ENCODE measurements at regions not wholly inside any gene's neighbourhood (a gene's known extent, or its start where the extent isn't known, plus 50 kb on each side); places are given as distances from the start of the nearest gene placed in this dataset.

- DNase-seq (ENCODE audit: low spot score), result peak; percentile 70
Measured at GRCh38 chr20:61166324-61166723, 85.7 kb upstream of the CDH4 start.

DNA sequence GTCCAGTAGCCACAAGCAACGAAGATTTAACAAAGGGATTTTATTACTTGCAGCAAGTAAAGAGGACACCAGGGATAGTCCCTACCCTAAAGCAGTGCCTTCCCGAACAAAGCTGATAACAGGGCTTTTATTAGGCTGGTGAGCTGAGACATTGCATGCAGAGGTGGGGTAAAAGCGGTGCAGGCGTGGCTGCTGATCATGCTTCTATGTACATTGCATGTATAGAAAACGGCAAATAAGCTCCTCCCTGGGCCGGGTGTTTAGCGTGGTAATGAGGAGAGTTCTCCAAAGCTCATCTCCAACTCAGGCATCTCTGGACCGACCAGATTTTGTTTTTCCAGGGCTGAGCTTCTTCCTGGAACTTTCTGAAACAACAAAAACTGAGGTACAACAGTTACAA is 83.5 kb upstream of the CDH4 start:
- no peak for DNase-seq (ENCODE audit: low spot score)

DNA sequence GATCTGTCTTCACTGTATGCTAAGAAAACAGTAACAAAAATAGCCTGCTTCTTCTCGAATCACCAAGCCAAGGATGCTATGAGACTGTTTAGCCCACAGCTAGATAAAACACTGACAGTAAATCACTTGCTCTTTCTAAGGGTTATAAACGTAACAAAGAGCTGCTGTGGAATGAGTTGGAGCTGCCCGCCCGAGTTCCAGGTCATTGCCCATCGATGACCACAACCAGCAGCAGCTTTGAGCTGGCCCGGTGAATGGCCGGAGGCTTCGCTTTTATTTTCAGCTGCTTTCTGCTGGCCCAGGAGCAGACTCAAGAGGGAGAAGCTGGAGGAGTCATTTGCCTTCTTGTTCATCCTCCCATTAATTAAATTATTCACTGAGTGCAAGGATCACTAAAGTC is 82.2 kb upstream of the CDH4 start:
- DNase-seq (ENCODE audit: low spot score), result no peak

DNA sequence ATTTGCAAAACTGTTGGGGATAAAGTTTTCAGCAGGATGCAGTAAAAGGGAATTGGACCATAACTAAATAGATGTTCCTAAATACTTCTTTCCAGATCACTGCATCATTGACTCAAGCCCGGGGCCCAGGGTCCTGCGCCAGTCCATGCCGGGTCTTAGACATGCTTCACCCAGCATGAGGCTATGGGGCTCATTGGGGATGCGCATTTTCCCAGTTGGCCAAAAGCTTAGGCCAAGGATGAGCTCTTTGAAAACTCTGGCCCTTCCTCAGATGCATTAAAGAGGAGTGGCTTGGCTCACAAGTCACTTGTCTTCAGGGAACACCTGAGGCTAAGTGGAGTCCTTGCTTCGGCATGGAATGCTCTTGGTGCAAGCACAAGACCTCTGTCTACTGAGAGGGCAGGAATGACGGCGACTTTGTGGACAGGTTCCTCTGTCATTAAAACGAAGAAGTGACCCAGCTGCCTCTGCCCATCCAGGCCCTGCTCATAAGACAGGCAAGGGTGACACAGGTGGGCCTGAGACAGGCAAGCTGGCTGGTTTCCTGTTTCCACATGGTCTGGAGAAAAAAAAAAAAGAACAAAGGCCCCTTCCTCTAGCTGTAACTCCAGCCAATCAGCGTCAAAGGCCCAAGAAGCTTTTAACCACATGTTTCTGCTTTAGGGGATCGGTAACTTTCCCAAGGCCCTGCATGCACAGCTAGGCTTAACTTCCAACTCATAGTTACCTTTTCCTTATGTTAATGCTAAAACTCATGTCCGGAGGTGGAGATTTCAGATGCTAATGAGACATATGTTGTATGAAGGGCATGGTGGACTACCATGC is 81.4 kb upstream of the CDH4 start:
- no peak for DNase-seq (ENCODE audit: low spot score)

GRCh38 chr20:61173267-61173666 is 78.8 kb upstream of the CDH4 start:
- no peak for DNase-seq (ENCODE audit: low spot score)

DNA sequence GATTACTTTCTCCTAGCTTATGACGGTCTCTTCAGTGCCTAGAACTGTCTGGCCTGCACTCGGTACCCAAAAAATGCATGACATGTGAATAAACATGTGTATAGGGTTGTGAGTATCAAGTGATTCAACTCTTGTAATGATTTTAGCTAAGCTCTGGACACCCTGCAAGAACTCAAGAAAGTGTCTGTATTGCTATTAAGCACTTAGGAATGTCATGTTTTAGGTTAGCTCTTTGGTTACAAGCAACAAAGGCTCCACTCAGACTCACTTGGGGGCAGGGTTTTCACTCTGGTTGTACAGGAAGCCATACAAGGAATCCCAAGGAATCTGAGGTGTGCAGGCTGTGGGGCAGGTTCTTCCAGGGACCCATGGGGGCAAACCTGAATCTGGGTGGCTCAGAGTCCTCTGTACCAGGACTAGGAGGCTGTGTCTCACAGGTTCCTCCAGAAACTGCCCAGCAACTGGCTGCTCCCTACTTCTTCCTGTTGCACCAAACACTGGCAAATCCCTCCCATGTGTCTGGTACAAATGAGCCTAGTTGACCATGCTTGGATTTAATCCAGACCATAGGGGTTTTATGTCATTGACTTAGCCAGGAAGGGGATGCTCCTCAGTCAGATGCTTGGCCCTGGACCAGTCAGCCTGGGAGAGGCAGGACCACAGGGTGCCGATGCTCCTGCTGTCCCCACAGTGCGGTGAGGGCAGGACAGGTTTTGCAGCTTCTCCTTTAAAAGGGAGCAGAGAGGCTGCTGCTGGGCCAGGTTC is 77.9 kb upstream of the CDH4 start:
- no peak for DNase-seq (ENCODE audit: low spot score)

DNA sequence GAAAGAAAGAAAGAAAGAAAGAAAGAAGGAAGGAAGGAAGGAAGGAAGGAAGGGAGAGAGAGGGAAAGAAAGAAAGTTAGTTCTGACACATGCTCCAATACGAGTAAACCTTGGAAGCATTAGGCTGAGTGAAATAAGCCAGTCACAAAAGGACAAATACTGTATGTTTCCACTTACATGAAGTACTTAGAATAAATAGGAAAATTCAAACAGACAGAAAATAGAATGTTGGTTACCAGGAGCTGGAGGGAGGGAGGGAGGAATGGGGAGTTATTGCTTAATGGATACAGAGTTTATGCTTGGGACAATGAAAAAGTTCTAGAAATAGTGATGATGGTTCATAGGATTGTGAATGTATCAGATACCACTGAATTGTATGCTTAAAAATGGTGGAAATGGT is 75.2 kb upstream of the CDH4 start:
- DNase-seq (ENCODE audit: low spot score), result no peak

DNA sequence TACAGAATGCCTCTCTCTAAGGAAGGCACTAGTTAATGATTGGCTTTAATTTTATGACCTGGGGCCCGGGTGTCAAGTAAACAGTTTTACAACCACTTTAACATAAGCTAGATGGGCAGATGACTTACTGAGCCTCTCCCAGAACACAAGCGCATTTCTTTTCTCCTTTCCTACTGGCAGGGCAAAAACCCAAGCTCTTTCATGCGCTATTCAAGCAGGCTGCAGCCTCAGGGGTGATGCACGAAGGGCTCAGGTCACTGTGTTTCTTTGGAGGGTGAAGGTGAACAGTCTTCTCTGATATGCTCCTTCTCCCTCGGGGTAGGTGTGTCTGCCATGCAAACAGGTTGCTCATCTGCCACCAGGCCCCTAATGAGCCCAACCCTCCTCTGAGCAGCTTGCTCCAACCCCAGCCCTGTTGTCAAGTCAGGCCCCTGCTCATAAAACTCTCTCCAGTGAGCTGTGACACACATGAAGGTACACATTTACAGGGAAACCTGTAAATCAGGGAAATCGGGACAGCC is 73.5 kb upstream of the CDH4 start:
- DNase-seq (ENCODE audit: low spot score), result no peak

- no peak for DNase-seq (ENCODE audit: low spot score)
Measured at GRCh38 chr20:61184194-61184593, 67.9 kb upstream of the CDH4 start.

DNA sequence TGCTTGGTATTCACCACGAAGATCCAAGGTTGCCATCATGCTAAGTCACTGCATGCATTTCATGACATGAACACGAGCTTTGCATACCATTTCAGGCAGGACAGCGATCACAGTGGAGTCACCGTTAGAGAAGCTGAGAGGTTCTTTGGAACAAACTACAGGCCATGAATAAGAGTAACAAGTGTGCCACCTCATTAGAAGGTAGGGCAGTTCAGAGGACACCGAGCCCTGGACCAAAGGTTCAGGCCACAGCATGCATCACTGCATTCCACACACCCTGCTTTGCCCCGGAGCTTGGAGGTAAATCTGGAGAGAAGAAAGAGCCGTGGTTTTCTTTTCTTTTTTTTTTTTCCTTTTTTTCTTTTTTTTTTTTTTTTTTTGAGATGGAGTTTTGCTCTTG is 66.9 kb upstream of the CDH4 start:
- DNase-seq (ENCODE audit: low spot score), result no peak

- DNase-seq (ENCODE audit: low spot score), result peak; percentile 78
Measured at GRCh38 chr20:61185841-61186601, 66.0 kb upstream of the CDH4 start.

DNA sequence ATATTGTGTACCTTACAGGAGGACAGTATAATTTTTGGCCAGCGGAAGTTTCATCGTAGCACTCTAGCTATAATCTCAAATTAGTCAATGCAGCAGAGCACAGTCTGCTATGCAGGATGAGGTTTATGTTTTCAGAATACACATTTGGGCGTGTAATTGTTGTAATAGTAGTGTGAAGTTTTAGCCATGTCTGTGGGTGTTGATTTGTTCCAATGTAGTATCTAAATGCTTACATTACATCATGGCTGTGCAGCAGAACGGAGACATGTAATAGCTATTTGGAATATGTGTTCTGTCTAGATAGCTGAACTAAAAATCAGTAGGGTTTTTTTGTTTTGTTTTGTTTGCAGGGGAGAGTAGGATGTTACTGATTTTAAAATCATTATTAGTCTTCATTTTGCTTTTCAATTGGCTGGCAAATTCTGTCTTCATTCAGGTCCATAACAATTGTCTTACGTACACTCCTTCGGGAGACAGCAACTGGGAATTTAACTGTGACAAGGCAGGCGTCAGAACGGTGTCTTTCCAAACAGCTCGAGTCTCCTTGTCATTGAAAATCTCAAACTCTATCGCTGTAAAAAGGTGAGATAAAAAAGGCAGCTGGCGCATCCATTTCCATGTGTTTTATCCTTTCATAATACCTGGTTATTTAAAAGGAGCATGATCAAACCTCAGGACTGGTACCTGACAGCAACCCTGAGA is 65.1 kb upstream of the CDH4 start:
- DNase-seq (ENCODE audit: low spot score), result no peak

- no peak for DNase-seq (ENCODE audit: low spot score)
Measured at GRCh38 chr20:61189534-61189933, 62.5 kb upstream of the CDH4 start.

DNA sequence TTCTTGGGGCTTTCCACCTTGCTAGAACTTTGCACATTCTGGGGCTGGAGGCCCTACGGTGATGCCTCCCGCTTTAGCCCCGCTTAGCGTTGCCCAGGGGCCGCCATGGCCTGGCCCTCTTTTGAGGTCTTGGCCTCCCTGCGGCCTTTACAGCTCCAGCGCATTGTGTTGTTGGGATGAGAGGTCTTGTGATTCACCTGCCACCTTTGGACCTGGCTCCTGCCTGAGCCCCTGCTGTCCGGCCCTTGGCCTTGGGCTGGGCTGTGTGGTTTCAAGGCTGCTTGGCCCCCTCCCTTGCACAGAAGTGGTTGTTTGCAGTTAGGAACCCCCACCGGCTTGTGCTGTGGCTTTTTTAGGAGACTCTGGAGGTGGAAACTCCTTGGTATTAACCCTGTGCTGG is 61.0 kb upstream of the CDH4 start:
- DNase-seq (ENCODE audit: low spot score), result no peak

GRCh38 chr20:61192337-61192950 is 59.6 kb upstream of the CDH4 start:
- no peak for DNase-seq (ENCODE audit: low spot score)

GRCh38 chr20:61193164-61193563 is 58.9 kb upstream of the CDH4 start:
- no peak for DNase-seq (ENCODE audit: low spot score)

Measured in hepatic stellate cell (primary cell).